ENCODE measurements at regions not wholly inside any gene's neighbourhood (a gene's known extent, or its start where the extent isn't known, plus 50 kb on each side); places are given as distances from the start of the nearest gene placed in this dataset.

- TF ChIP-seq CTCF (optimal IDR thresholded peaks at IDR 0.05 in 1 of 3, IDR thresholded peaks at IDR 0.05 in 1 of 3, conservative IDR thresholded peaks at IDR 0.05 in 1 of 3; ENCODE audit: extremely low read depth in 1 of 3, insufficient read depth in 2 of 3, low read length in 3 of 3) (no peak), EZH2 (IDR thresholded peaks at IDR 0.05; ENCODE audit: low read length) (no peak)
Measured at GRCh38 chr7:32273297-32273696, 203.1 kb upstream of the PDE1C start.
